ENCODE measurements at regions not wholly inside any gene's neighbourhood (a gene's known extent, or its start where the extent isn't known, plus 50 kb on each side); places are given as distances from the start of the nearest gene placed in this dataset.
A peak's percentile ranks its signal among the peaks of the same experiment; 100 is the strongest.
"Not testable (repeated sequence)": the region's sequence is repeated elsewhere in the genome, so short reads cannot be mapped to it uniquely, and the experiment has no call there.

- no peak for DNase-seq
These were observed 186.8 kb downstream of the FRK start for GRCh38 chr6:115873901-115874300.

GRCh38 chr6:115870464-115870863, 190.2 kb downstream of the FRK start:
- no peak for DNase-seq

- DNase-seq, result no peak
These were observed 194.8 kb downstream of the FRK start for GRCh38 chr6:115865914-115866313.

- DNase-seq, result no peak
These were observed 197.5 kb downstream of the FRK start for GRCh38 chr6:115863211-115863610.

GRCh38 chr6:115861658-115862057, 199.0 kb downstream of the FRK start:
- DNase-seq, result not testable (repeated sequence)

GRCh38 chr6:115859577-115859976, 201.1 kb downstream of the FRK start:
- DNase-seq, result not testable (repeated sequence)

GRCh38 chr6:115854866-115855665, 205.6 kb downstream of the FRK start:
- DNase-seq, result no peak

GRCh38 chr6:115847671-115848070, 213.0 kb downstream of the FRK start:
- no peak for DNase-seq

- DNase-seq, result no peak
These were observed 216.7 kb downstream of the FRK start for GRCh38 chr6:115843945-115844344.

- no peak for DNase-seq
These were observed 218.4 kb downstream of the FRK start for GRCh38 chr6:115842338-115842737.

- DNase-seq, result no peak
These were observed 221.0 kb downstream of the FRK start for GRCh38 chr6:115839583-115840181.

GRCh38 chr6:115838763-115839401, 221.8 kb downstream of the FRK start:
- DNase-seq, result peak; percentile 1 to 27 (median 19)

GRCh38 chr6:115838216-115838615, 222.5 kb downstream of the FRK start:
- no peak for DNase-seq

GRCh38 chr6:115836374-115836773, 224.3 kb downstream of the FRK start:
- DNase-seq, result not testable (repeated sequence)

- no peak for DNase-seq
These were observed 225.4 kb downstream of the FRK start for GRCh38 chr6:115835314-115835713.

GRCh38 chr6:115834542-115834941, 226.1 kb downstream of the FRK start:
- not testable (repeated sequence) for DNase-seq

GRCh38 chr6:115832786-115833185, 227.9 kb downstream of the FRK start:
- no peak for DNase-seq

- DNase-seq, result no peak
These were observed 228.5 kb downstream of the FRK start for GRCh38 chr6:115832186-115832585.

- no peak for DNase-seq
These were observed 229.8 kb downstream of the FRK start for GRCh38 chr6:115830895-115831294.

- DNase-seq, result no peak
These were observed 238.9 kb downstream of the FRK start for GRCh38 chr6:115821798-115822197.

- DNase-seq, result no peak
These were observed 241.2 kb downstream of the FRK start for GRCh38 chr6:115819506-115819905.

GRCh38 chr6:115817161-115817560, 243.5 kb downstream of the FRK start:
- no peak for DNase-seq

- no peak for DNase-seq
These were observed 245.8 kb downstream of the FRK start for GRCh38 chr6:115814907-115815306.

GRCh38 chr6:115811541-115811940, 249.2 kb downstream of the FRK start:
- DNase-seq, result no peak

Data from suppressor macrophage (primary cell).